Psoas muscle (tissue), 7 donors: ENCODE measurements at regions not wholly inside any gene's neighbourhood (a gene's known extent, or its start where the extent isn't known, plus 50 kb on each side); places are given as distances from the start of the nearest gene placed in this dataset.

Experiments used
- ATAC-seq, 4 donors: fragments of 200-7000 bp; cut with Tn5 transposase; one replicate each; pipeline ENCODE4 v1.9.1; 2020; ENCODE audit warnings: moderate library complexity in 3 of 4, mild to moderate bottlenecking in 2 of 4
- DNase-seq, 2 donors: peaks; one replicate each; pipeline ENCODE4 v3.0.0-alpha.2; 2020
- H3K27ac ChIP-seq: fragments of 200-600 bp; one replicate; pipeline ENCODE4 v1.8.0; 2022
- H3K27me3 ChIP-seq, 3 donors: fragments of 200-600 bp in 1 of 3; one replicate each; pipeline versions ENCODE4 v1.6.1 to v1.8.0; 2013 to 2022; ENCODE audit warnings: low read length in 2 of 3, mild to moderate bottlenecking in 2 of 3, moderate library complexity in 1 of 3; ENCODE audit not compliant: insufficient read depth in 3 of 3
- H3K36me3 ChIP-seq, 2 donors: fragments of 200-600 bp in 1 of 2; one replicate each; pipeline versions ENCODE4 v1.6.1 to v1.8.0; 2013 to 2022; ENCODE audit warnings: low read depth in 1 of 2, mild to moderate bottlenecking in 1 of 2, moderate library complexity in 1 of 2; ENCODE audit not compliant: insufficient read depth in 1 of 2
- H3K4me1 ChIP-seq: fragments of 200-600 bp; one replicate; pipeline ENCODE4 v1.8.0; 2022
- H3K4me3 ChIP-seq: fragments of 200-600 bp; one replicate; pipeline ENCODE4 v1.8.0; 2022; ENCODE audit warnings: mild to moderate bottlenecking
- H3K9me3 ChIP-seq: fragments of 200-600 bp; one replicate; pipeline ENCODE4 v1.8.0; 2022
- WGBS, 3 donors: extraction: QIAGEN DNeasy Blood & Tissue Kit; methylation state at CpG; one replicate each; pipeline versions ENCODE4 v1.1.6 to v1.1.7; 2013; 5-methylcytosine and 5-hydroxymethylcytosine counted together
- intact Hi-C, 2 donors: fragments of 100-400 bp; cut with DNase I; formaldehyde crosslinking; loops; one replicate each; pipeline versions ENCODE4 v1.11.0 to v1.14.2; 2022
- TF ChIP-seq, protein P1 (sequence below): fragments of 200-600 bp; IDR thresholded peaks from one replicate; pipeline ENCODE4 v1.8.0; 2022; ENCODE audit warnings: antibody characterized with exemption
- donor health status: healthy with polysubstance abuse.
- donor health status: DM: no; HTN: no; CAD: no; lungs with moderate emphysema.
- donor health status: Bipolar disorder and iron deficiency.
- donor health status: healthy.
- donor health status: DM: yes; HTN: yes; CAD: no.
- donor health status: DM: no; HTN: no; CAD: no.
- donor health status: DM: yes; HTN: yes; CAD: no.

DNA sequence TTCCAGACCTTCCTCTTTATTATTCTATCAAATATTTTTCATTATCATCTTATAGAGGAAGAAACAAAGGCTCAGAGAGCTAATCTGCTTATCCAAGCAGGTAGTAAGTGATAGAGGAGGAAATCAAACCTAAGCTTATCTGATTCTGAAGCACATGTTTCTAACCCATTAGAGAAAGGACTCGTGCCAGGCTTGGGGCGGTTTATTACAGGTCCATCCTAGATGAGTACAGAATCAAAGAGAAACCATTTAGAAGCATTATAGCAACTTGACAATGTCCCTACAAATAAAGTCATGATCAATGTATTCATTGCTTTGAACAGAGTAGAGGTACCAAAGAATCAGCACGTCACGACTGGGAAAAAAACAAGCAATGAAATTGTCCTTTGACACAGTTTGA lies 303.0 kb downstream of the CYRIA start:
- Histone ChIP-seq H3K27ac (no peak overlapping the region), H3K4me3 (no peak overlapping the region), H3K27me3 (no peaks in the 10 kb centered on the region), H3K36me3 (no peaks in the 10 kb centered on the region), H3K9me3 (peaks cover 4% of the 10 kb centered on the region), H3K4me1 (no peaks in the 10 kb centered on the region)
- WGBS, 3 donors = 80 to 88% (median 81%) methylated on average over 4 of the region's 4 CpGs
- intact Hi-C loops = no loop called here
- TF ChIP-seq, protein P1, sequence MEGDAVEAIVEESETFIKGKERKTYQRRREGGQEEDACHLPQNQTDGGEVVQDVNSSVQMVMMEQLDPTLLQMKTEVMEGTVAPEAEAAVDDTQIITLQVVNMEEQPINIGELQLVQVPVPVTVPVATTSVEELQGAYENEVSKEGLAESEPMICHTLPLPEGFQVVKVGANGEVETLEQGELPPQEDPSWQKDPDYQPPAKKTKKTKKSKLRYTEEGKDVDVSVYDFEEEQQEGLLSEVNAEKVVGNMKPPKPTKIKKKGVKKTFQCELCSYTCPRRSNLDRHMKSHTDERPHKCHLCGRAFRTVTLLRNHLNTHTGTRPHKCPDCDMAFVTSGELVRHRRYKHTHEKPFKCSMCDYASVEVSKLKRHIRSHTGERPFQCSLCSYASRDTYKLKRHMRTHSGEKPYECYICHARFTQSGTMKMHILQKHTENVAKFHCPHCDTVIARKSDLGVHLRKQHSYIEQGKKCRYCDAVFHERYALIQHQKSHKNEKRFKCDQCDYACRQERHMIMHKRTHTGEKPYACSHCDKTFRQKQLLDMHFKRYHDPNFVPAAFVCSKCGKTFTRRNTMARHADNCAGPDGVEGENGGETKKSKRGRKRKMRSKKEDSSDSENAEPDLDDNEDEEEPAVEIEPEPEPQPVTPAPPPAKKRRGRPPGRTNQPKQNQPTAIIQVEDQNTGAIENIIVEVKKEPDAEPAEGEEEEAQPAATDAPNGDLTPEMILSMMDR = no peak
- ATAC-seq = no peak
- DNase-seq = no peak

DNA sequence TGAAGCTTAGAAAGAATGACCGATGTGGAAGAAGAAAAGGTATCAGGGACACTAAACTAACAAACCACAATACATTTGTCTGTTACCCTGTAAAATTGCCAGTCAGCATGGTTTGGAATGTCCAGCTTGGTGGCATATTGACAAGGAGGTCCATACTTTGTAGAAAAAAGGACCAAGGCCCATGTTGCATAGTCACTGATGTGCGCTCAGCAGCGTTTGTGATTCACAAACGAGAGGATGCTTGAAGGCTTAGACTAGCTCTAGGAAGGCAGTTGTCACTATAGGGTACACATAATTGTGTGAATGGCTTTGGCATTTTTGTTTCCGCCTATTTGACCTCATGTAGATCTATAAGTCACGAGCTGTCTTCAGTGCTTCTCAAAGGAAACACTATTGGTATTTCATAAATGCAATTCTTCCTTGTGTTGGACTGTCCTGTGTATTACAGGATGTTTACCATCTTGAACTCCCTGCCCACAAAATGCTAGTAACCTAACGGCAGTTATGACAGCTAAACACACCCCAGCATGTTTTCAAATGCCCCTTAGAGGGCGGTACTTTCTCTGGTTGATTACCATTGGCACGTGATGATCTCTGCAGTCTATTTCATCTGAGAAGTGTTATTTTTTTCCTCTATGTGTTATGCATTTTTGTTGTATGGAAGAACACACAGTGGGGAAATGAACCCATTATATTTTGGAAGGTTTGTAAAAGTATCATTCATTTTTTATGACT lies 304.2 kb downstream of the CYRIA start:
- ATAC-seq (no peak), DNase-seq (no peak)
- WGBS, 3 donors = 78 to 83% (median 79%) methylated on average over 9 of the region's 9 CpGs
- intact Hi-C loops = no loop called here
- TF ChIP-seq, protein P1 = no peak
- Histone ChIP-seq H3K4me3 (no peak overlapping the region), H3K9me3 (peaks cover 15% of the 10 kb centered on the region), H3K27ac (no peak overlapping the region), H3K4me1 (no peaks in the 10 kb centered on the region), H3K27me3 (no peaks in the 10 kb centered on the region), H3K36me3 (no peaks in the 10 kb centered on the region)

DNA sequence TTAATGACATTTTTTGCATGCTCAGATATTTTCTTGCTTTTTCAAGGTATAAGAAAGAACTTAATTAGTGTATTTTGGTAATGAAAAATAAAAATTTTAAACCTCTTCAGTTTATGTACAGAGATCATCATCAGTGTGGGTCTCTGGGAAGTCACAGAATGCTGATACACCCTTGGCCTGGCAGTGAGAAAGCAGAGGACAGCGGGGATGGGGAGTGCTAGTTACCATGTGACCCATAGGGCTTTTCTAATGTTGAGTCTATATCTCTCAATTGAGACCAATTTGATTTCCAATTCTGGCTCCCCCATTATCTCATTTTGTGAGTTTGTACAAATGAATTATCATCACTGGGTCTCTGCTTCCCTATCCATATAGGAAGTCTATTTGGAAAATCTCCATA lies 305.7 kb downstream of the CYRIA start:
- no peaks in the 10 kb centered on the region for H3K27me3 ChIP-seq
- no peak overlapping the region for H3K4me3 ChIP-seq
- 89 to 97% (median 97%) methylated on average over 1 of the region's 1 CpG for WGBS, 3 donors
- H3K9me3 ChIP-seq = peaks cover 15% of the 10 kb centered on the region
- H3K4me1 ChIP-seq = no peaks in the 10 kb centered on the region
- H3K27ac ChIP-seq = no peak overlapping the region
- no peak for DNase-seq
- intact Hi-C loops = no loop called here
- no peak for ATAC-seq
- TF ChIP-seq, protein P1 = no peak
- H3K36me3 ChIP-seq = no peaks in the 10 kb centered on the region

DNA sequence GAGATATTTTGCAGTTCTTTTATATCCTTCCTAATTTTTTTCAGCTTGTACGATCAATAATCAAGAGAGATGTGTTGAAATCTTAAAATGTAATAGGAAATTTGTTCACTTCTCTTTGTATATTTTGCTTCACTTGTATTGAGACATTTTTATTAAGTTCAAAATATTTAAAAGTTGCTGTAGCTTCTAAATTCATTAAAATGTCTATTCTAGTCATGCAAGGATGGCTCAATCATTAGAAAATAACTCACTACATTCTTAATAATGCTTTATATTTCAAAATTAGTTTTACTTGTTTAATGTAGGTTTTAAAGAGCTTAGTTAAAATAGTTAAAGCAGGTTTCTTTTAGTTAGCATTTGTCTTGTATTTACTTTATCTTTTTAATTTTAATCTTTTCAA lies 308.4 kb downstream of the CYRIA start:
- no peak for ATAC-seq

More for the DNA sequence above, 308.4 kb downstream of the CYRIA start:
- TF ChIP-seq, protein P1 = no peak
- intact Hi-C loops = no loop called here
- Histone ChIP-seq H3K4me3 (no peak overlapping the region), H3K36me3 (no peaks in the 10 kb centered on the region), H3K9me3 (peaks cover 15% of the 10 kb centered on the region), H3K27me3 (no peaks in the 10 kb centered on the region), H3K27ac (no peak overlapping the region), H3K4me1 (no peaks in the 10 kb centered on the region)
- 91 to 98% (median 96%) methylated on average over 1 of the region's 1 CpG for WGBS, 3 donors
- DNase-seq = no peak
